ENCODE measurements at regions not wholly inside any gene's neighbourhood (a gene's known extent, or its start where the extent isn't known, plus 50 kb on each side); places are given as distances from the start of the nearest gene placed in this dataset.
"Not testable (repeated sequence)": the region's sequence is repeated elsewhere in the genome, so short reads cannot be mapped to it uniquely, and the experiment has no call there.

DNA sequence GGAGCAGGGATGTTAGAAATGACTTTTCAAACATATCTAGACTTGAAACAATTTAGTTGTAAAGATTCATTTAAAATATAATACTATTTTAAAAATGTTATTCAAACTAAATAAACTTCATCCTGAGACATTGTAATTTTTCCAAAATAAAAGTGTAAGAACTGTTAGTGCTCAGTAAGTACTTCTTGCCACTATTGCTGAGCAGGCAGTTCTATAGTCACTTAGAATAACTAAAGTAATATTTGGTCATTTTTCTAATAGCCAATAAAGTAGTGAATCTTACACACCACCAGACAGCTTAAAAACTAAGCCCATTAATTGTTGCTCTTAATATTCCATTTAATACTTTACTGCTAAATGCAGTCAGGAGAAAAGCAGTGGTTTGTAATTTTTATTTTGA, 1120.0 kb upstream of the CDH10 start:
- no peak for DNase-seq

- no peak for DNase-seq
Observed at GRCh38 chr5:25763781-25764180, 1119.0 kb upstream of the CDH10 start.

GRCh38 chr5:25754895-25755294, 1110.1 kb upstream of the CDH10 start:
- DNase-seq, result no peak

GRCh38 chr5:25744908-25745307, 1100.1 kb upstream of the CDH10 start:
- no peak for DNase-seq

DNA sequence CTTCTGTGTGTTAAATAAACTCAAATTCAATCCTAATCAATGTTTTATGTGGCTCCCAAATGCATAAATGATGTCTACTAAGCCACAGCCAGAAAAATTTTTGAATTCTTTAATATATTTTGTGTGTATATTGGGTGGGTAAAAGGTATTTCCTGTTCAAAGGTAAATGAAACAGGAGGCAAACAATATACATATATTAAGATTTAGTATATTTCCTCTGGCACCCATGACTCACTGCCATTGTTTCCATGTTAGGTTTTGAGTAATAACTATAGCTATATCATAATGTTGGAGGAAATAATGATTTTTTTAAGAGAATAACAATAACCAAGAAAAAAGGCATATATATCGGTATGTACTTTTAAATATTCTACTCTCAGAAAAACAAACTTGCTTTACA, 1071.9 kb upstream of the CDH10 start:
- DNase-seq, result no peak

DNA sequence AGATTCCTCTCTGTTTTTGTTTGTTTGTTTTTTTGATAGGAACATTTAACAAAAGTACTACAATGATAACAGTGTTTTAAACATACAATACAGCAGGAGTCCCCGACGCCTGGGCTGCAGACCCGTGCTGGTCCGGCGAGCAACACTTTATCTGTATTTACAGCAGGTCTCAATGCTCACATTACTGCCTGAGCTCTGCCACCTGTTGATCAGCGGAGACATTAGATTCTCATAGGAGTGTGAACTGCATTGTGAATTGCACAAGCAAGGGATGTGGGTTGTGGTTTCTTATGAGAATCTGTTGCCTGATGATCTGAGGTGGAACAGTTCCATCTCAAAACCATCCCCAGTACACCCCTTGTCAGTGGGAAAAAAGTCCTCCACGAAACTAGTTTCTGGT, 1068.5 kb upstream of the CDH10 start:
- DNase-seq, result no peak

- DNase-seq, result no peak
Observed at GRCh38 chr5:25707093-25707492, 1062.3 kb upstream of the CDH10 start.

GRCh38 chr5:25701936-25702335, 1057.2 kb upstream of the CDH10 start:
- no peak for DNase-seq

- DNase-seq, result no peak
Observed at GRCh38 chr5:25694801-25695200, 1050.0 kb upstream of the CDH10 start.

- DNase-seq, result no peak
Observed at GRCh38 chr5:25688156-25688555, 1043.4 kb upstream of the CDH10 start.

GRCh38 chr5:25669645-25670401, 1025.0 kb upstream of the CDH10 start:
- DNase-seq, result no peak

DNA sequence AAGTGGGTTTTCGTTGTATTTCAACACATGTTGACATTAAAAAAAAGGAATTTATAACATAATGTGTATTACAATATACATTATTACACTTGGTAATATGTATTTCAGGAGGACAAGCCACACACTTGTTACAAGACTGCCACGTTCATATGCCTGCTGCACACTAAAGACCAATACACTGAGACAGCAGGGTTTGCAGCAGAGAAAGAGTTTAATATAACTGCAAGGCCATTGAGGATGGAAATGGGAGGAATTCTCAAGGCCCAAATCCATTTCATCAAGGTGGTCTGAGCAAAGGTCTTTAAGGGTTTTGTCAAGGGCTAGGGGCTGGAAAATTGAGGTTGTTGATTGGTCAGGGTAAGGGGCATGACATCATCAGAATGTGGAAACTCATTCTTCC, 1017.8 kb upstream of the CDH10 start:
- no peak for DNase-seq

GRCh38 chr5:25650316-25650715, 1005.5 kb upstream of the CDH10 start:
- not testable (repeated sequence) for DNase-seq

GRCh38 chr5:25649628-25650265, 1005.0 kb upstream of the CDH10 start:
- DNase-seq, result no peak

DNA sequence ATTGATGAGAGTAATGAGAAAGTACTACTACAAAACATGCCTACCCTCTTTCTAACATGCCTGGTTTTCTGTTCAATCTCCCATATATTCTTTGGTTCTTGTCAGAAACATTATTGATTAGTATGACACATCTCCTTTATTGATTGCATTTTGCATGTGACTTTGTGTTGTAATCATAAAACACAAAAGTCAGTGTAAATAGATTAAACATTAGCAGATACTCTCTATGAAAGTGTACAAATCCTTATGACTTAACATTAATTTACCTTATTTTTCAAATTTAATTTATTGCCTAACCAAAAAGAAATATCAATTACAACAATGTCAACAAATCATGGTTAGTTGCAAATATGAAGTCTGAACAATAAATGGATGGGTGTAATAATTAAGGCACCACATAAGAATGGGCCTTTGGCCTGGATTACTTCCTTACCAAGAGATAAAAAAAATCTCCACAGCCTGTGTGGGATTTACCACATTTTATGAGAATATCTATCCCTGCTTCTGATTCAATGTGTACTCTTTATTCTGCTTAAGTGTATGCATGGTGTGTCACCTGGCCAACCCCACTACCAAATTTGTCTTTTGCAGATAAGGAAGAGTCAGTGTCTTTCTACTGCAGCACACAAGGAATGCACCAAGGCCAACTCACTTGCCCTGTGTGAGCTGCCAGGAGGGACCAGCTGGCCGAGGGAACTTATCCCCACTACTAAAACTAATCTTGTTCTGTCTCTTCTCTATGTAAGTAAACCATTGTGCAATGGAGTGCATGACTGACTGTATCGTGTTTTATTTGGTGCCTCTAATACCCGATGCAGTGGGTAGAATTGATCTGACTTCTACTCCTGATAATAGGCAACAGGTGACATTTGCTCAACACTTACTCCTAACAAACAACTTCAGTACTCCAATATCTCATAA, 1001.9 kb upstream of the CDH10 start:
- no peak for DNase-seq

- no peak for DNase-seq
Observed at GRCh38 chr5:25641124-25641523, 996.3 kb upstream of the CDH10 start.

GRCh38 chr5:25619273-25619672, 974.5 kb upstream of the CDH10 start:
- no peak for DNase-seq

DNA sequence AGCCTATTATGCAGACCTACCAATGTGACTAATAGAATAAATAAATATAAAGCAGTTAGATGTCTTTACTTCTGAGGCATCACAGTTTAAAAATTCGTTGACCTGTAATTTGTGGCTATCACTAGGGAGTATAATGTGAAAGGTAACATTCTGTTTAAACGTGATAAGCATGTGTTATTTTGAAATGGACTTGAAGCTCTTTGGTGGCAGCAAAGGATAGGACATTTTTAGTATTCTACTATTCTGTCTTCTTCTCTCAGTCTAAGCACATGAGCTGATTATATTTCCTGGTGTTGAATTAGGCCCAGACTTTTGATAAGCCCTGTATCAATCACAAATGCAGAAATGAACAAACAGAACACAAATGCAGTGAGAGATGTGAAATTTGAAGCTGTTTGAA, 974.0 kb upstream of the CDH10 start:
- DNase-seq, result no peak

DNA sequence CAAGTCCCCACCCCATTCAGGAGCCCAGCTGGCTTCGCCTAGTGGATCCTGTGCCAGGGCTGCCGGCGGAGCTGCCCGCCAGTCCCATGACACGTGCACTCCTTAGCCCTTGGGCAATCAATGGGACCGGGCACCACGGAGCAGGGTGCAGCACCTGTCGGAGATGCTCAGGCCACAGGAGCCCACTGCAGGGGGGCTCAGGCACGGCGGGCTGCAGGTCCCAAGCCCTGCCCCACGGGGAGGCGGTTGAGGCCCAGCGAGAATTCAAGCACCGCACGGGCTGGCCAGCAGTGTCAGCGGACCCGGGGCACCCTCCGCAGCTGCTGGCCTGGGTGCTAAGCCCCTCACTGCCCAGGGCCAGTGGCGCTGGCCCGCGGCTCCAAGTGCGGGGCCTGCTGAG, 969.7 kb upstream of the CDH10 start:
- no peak for DNase-seq

GRCh38 chr5:25604681-25605080, 959.9 kb upstream of the CDH10 start:
- DNase-seq, result no peak

DNA sequence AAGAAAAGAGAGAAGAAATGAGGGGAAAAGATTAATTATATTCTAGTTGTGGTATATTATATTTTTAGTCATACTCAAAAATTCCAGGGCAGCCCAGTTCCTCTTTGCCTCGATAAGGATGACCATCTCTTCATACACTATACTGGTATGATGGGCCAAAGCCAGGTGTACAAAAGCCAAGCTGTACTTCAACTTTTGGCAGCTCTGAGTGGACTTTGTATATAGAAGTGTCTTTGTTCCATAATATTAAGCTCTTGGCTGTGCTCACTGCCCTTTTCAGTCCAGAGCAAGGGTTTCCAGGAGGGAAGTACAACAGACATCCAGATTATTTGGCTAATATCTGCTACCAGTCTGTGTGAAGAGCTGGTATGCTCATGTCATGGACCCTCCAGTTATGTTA, 934.3 kb upstream of the CDH10 start:
- no peak for DNase-seq

DNA sequence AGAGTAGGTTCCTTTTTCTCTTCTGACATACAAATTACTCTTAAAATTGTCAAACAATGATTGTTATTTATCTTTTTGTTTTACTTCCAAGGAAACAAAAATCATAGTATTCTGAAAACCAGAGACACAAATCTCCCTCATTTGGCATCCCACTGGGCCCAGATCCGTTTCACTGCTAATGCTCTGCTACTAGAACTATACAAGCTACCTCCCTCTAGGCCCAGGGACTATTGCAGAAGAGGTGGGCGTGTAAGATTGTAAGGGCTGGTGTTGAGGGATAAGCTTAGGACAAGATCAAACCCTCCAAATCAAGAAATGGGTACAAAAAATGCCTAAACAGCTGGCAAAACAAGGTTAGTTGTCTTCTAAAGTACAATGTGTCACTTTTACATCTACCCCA, 928.9 kb upstream of the CDH10 start:
- DNase-seq, result no peak

DNA sequence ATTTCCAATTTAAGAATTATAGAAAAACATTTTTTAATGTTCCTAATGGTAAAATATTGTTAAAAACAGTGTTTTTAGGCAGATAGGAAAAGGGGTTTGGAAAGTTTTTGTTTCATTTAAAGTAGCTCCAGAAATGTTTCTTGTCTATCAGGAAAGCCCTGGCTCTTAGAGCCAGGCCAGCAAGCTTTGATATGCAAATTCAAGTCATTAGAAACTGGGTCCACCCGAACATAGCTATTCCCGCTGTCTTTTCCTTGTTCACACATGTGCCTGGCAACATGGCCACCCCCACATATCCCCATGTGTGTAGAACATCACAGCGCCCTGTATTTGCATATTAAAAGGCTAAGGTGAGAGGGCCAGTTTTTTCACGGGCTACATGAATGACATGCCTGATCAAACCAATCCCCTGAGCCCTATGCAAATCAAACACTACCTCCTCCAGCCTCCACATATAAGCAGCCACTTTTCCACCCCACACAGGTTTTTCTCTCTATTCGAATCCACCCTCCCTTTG, 925.3 kb upstream of the CDH10 start:
- DNase-seq, result no peak
